K562 (cell line): ENCODE measurements at regions not wholly inside any gene's neighbourhood (a gene's known extent, or its start where the extent isn't known, plus 50 kb on each side); places are given as distances from the start of the nearest gene placed in this dataset.

Experiments
- ATAC-seq: fragments of 200-7000 bp; cut with Tn5 transposase; 3 replicates; pipeline ENCODE4 v1.9.1; 2020; ENCODE audit warnings: moderate library complexity
- BruUV-seq: library from RNA; stranded (reverse); fragments of 400-500 nt; replicated peaks from 2 replicates; lab custom pipeline; 2021; lab: Mats Ljungman, UMichigan
- CTCF ChIA-PET: fragments of 300-600 bp; formaldehyde crosslinking; extraction: SDS; loops from one replicate; lab custom pipeline; 2021; ENCODE audit warnings: low intra/inter-chr PET ratio; lab: Yijun Ruan, JAX
- POLR2A ChIA-PET: fragments of 300-600, 350-650 bp; sonication (Branson Sonifier 250); formaldehyde crosslinking; extraction: SDS; loops from one replicate; lab custom pipeline; 2021; ENCODE audit warnings: antibody characterized with exemption, inconsistent platforms; lab: Yijun Ruan, JAX
- DNase-seq, 4 experiments: peaks; one replicate each; pipeline versions ENCODE4 v3.0.0 to v3.0.0-alpha.2; 2011 to 2018; ENCODE audit warnings: low spot score in 3 of 4, mixed read lengths in 3 of 4; ENCODE audit errors: extremely low read depth in 1 of 4
- FAIRE-seq: peaks from 2 replicates; lab custom pipeline; 2011; peaks lifted over from hg19 to GRCh38; lab: Jason Lieb, UNC
- H2AFZ ChIP-seq: 2 replicates; pipeline ENCODE4 v1.6.0; 2011; ENCODE audit warnings: low read depth, low read length, control low read depth, inconsistent platforms
- H3K27ac ChIP-seq: fragments of 200-600 bp; 3 replicates; pipeline ENCODE4 v1.8.0; 2011; ENCODE audit warnings: low read depth, mild to moderate bottlenecking, control low read depth, inconsistent platforms, low read length, moderate library complexity, mixed read lengths; ENCODE audit errors: extremely low read depth
- H3K27me3 ChIP-seq, 2 experiments: fragments of 300-600 bp in 1 of 2; 2 replicates in 1 of 2; 3 replicates in 1 of 2; pipeline versions ENCODE4 v1.6.0 to v1.8.0; 2011; ENCODE audit warnings: inconsistent platforms in 2 of 2, low read length in 2 of 2, mild to moderate bottlenecking in 1 of 2, mixed read lengths in 1 of 2, moderate library complexity in 1 of 2; ENCODE audit not compliant: control insufficient read depth in 2 of 2, insufficient read depth in 2 of 2
- H3K36me3 ChIP-seq: fragments of 300-600 bp; 3 replicates; pipeline ENCODE4 v1.8.0; 2011; ENCODE audit warnings: mild to moderate bottlenecking, low read length, inconsistent platforms; ENCODE audit not compliant: control insufficient read depth, insufficient read depth
- H3K4me1 ChIP-seq, 2 experiments: fragments of 200-600 bp in 1 of 2; replicated peaks in 1 of 2; 2 replicates in 1 of 2; 3 replicates in 1 of 2; pipeline versions ENCODE4 v1.5.1 to v1.8.0; 2011; ENCODE audit warnings: inconsistent platforms in 2 of 2, low read length in 2 of 2, mild to moderate bottlenecking in 1 of 2, mixed read lengths in 1 of 2, moderate library complexity in 1 of 2; ENCODE audit not compliant: control insufficient read depth in 2 of 2, insufficient read depth in 2 of 2
- H3K4me2 ChIP-seq: 2 replicates; pipeline ENCODE4 v1.6.1; 2011; ENCODE audit warnings: low read length, control low read depth, inconsistent platforms, mixed read lengths; ENCODE audit not compliant: insufficient read depth
- H3K4me3 ChIP-seq: fragments of 200-600 bp; sonication (generic), shearing (Covaris generic); 2 replicates; pipeline ENCODE4 v1.5.1; 2016; ENCODE audit warnings: control low read depth, inconsistent platforms
- H3K79me2 ChIP-seq: fragments of 200-600 bp; 3 replicates; pipeline ENCODE4 v1.8.0; 2011; ENCODE audit warnings: low read length, inconsistent platforms; ENCODE audit not compliant: control insufficient read depth, insufficient read depth
- H3K9ac ChIP-seq, 2 experiments: 2 replicates each; pipeline versions ENCODE4 v1.6.0 to v1.6.1; 2011; ENCODE audit warnings: low read depth in 2 of 2, low read length in 2 of 2, control low read depth in 1 of 2, inconsistent platforms in 1 of 2, mild to moderate bottlenecking in 1 of 2, mixed read lengths in 1 of 2; ENCODE audit not compliant: insufficient read depth in 1 of 2
- H3K9me1 ChIP-seq: one replicate; pipeline ENCODE4 v1.6.0; 2011; ENCODE audit warnings: inconsistent platforms, mild to moderate bottlenecking, low read length, moderate library complexity; ENCODE audit not compliant: control insufficient read depth, insufficient read depth
- H3K9me3 ChIP-seq: replicated peaks from 2 replicates; pipeline ENCODE4 v1.5.1; 2011; ENCODE audit warnings: low read depth, low read length, inconsistent platforms; ENCODE audit not compliant: control insufficient read depth, insufficient read depth
- H4K20me1 ChIP-seq: replicated peaks from 2 replicates; pipeline ENCODE4 v1.6.1; 2011; ENCODE audit warnings: low read length, inconsistent platforms, mixed read lengths; ENCODE audit not compliant: control insufficient read depth, insufficient read depth
- FIP1L1 ChIP-seq: fragments of 200-400 bp; formaldehyde crosslinking; IDR thresholded peaks from 2 replicates; pipeline ENCODE4 v1.6.1; 2018; ENCODE audit warnings: mild to moderate bottlenecking, low read depth, low read length; ENCODE audit not compliant: poor library complexity, severe bottlenecking
- FOXK2 ChIP-seq, 2 experiments: fragments of 450-650 bp; IDR thresholded peaks in 1 of 2; conservative IDR thresholded peaks in 1 of 2; 2 replicates each; pipeline ENCODE4 v1.6.1; 2016; ENCODE audit warnings: low read depth in 2 of 2, mild to moderate bottlenecking in 1 of 2
- GTF2B ChIP-seq: IDR thresholded peaks from 2 replicates; pipeline ENCODE4 v1.6.1; 2011; ENCODE audit not compliant: insufficient read length; ENCODE audit errors: extremely low read depth
- GTF2F1 ChIP-seq: IDR thresholded peaks from 2 replicates; pipeline ENCODE4 v1.6.1; 2011; ENCODE audit warnings: low read depth, low read length, improper control_type of control experiment
- MAFF ChIP-seq: IDR thresholded peaks from 2 replicates; pipeline ENCODE4 v1.6.1; 2012; ENCODE audit warnings: low read length, improper control_type of control experiment
- MEF2A ChIP-seq: IDR thresholded peaks from 2 replicates; pipeline ENCODE4 v1.6.1; 2011; ENCODE audit warnings: low read depth, mild to moderate bottlenecking, low read length, moderate library complexity; ENCODE audit not compliant: control insufficient read depth
- PREB ChIP-seq: sonication (generic); formaldehyde crosslinking; IDR thresholded peaks from 2 replicates; pipeline ENCODE4 v1.8.1; 2023; ENCODE audit warnings: mild to moderate bottlenecking, missing genetic modification reagents
- SMAD1 ChIP-seq: fragments of 150-350 bp; IDR thresholded peaks from 2 replicates; pipeline ENCODE4 v1.6.1; 2014; ENCODE audit warnings: low read length, low read depth; ENCODE audit not compliant: partially characterized antibody
- SMARCA5 ChIP-seq: fragments of 450-650 bp; IDR thresholded peaks from 2 replicates; pipeline ENCODE4 v1.6.1; 2016
- SMARCB1 ChIP-seq: IDR thresholded peaks from 2 replicates; pipeline ENCODE4 v1.6.1; 2011; ENCODE audit warnings: improper control_type of control experiment, low read depth; ENCODE audit not compliant: insufficient read length
- TEAD1 ChIP-seq, 2 experiments: fragments of 450-650 bp in 1 of 2; sonication (generic) in 1 of 2; formaldehyde crosslinking; IDR thresholded peaks; 2 replicates each; pipeline versions ENCODE4 v1.4.0 to v1.8.0; 2020 to 2022; ENCODE audit warnings: mild to moderate bottlenecking in 2 of 2, missing genetic modification reagents in 1 of 2
- ZC3H8 ChIP-seq: fragments of 450-650 bp; IDR thresholded peaks from 2 replicates; pipeline ENCODE4 v1.6.1; 2017
- ZNF239 ChIP-seq: fragments of 250-450 bp; sonication (Bioruptor Pico); IDR thresholded peaks from 2 replicates; pipeline ENCODE4 v1.4.0; 2020; ENCODE audit warnings: mild to moderate bottlenecking
- ZNF263 ChIP-seq: sonication (generic); formaldehyde crosslinking; IDR thresholded peaks from 2 replicates; pipeline ENCODE4 v1.8.0; 2022; ENCODE audit warnings: mild to moderate bottlenecking, missing genetic modification reagents, borderline replicate concordance
- ZNF274 ChIP-seq: IDR thresholded peaks from 2 replicates; pipeline ENCODE4 v1.6.1; 2011; ENCODE audit warnings: low read depth, mild to moderate bottlenecking, low read length, moderate library complexity, borderline replicate concordance
- ZNF436 ChIP-seq: fragments of 250-450, 450-650 bp; sonication (Bioruptor Pico); formaldehyde crosslinking; IDR thresholded peaks from 2 replicates; pipeline ENCODE4 v1.7.0; 2020; ENCODE audit warnings: mild to moderate bottlenecking
- WGBS: fragments of 100-300 bp; shearing (Covaris generic); methylation state at CpG from one replicate; pipeline ENCODE4 v1.1.6; 2016; ENCODE audit warnings: low coverage, mixed read lengths; ENCODE audit not compliant: insufficient coverage; ENCODE audit errors: missing lambda C conversion rate; 5-methylcytosine and 5-hydroxymethylcytosine counted together
- in situ Hi-C: fragments of 300-500 bp; cut with MboI; formaldehyde crosslinking; loops from 4 replicates; pipeline ENCODE4 v1.15.0; 2018; ENCODE audit warnings: inconsistent platforms, mixed read lengths
- intact Hi-C: fragments of 100-400 bp; cut with micrococcal nuclease; formaldehyde crosslinking; loops from 2 replicates; pipeline ENCODE4 v1.14.2; 2022
- TF ChIP-seq, protein P1 (sequence below): fragments of 250-450 bp; sonication (Bioruptor Pico); IDR thresholded peaks from 2 replicates; pipeline ENCODE4 v1.4.0; 2020; ENCODE audit warnings: mild to moderate bottlenecking, moderate library complexity, borderline replicate concordance

DNA sequence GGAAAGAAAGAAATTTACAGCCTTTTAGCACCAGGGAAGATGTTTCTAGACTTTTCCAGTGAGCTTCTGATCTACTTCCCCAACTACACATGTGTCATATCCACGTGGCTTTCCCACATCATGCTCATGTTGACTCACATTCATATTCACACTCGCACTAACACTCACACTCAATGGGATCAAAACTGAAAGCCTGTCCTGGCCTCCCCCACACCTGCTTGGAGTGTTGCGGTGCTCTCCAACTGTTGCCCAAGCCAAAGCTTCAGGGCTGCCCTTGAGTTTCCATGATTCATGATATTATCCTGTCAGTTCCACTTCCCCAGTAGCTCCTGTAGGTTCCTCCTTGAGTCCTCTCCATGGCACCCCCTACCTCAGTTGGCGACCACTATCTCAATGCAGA is 444.4 kb downstream of the GATA3 start:
- no peak for ATAC-seq
- H3K27me3 ChIP-seq, result no peaks in the 10 kb centered on the region
- no peak overlapping the region for H3K4me3 ChIP-seq
- in situ Hi-C loops (no loop called here), intact Hi-C loops (no loop called here)
- no peaks in the 10 kb centered on the region for H3K79me2 ChIP-seq
- no peak overlapping the region for H3K4me2 ChIP-seq
- TF ChIP-seq SMARCA5 (no peak), ZNF263 (CRISPR knock-in tag) (no peak), PREB (CRISPR knock-in tag) (no peak), GTF2F1 (no peak), SMAD1 (no peak), ZC3H8 (no peak), ZNF436 (CRISPR knock-in tag) (no peak), TEAD1 (CRISPR knock-in tag; IDR thresholded peaks at IDR 0.05) (no peak), FOXK2 (conservative IDR thresholded peaks at IDR 0.05 in 1 of 2, IDR thresholded peaks at IDR 0.05 in 1 of 2; ENCODE audit: low read depth in 2 of 2) (no peak), FIP1L1 (no peak), SMARCB1 (no peak), MAFF (no peak), ZNF239 (CRISPR knock-in tag) (no peak), MEF2A (no peak), GTF2B (no peak), ZNF274 (no peak)
- TF ChIP-seq, protein P1, sequence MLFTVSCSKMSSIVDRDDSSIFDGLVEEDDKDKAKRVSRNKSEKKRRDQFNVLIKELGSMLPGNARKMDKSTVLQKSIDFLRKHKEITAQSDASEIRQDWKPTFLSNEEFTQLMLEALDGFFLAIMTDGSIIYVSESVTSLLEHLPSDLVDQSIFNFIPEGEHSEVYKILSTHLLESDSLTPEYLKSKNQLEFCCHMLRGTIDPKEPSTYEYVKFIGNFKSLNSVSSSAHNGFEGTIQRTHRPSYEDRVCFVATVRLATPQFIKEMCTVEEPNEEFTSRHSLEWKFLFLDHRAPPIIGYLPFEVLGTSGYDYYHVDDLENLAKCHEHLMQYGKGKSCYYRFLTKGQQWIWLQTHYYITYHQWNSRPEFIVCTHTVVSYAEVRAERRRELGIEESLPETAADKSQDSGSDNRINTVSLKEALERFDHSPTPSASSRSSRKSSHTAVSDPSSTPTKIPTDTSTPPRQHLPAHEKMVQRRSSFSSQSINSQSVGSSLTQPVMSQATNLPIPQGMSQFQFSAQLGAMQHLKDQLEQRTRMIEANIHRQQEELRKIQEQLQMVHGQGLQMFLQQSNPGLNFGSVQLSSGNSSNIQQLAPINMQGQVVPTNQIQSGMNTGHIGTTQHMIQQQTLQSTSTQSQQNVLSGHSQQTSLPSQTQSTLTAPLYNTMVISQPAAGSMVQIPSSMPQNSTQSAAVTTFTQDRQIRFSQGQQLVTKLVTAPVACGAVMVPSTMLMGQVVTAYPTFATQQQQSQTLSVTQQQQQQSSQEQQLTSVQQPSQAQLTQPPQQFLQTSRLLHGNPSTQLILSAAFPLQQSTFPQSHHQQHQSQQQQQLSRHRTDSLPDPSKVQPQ (CRISPR knock-in tag), result no peak
- POLR2A ChIA-PET, result interaction anchor here (0.5 to 0.7 kb wide), 2 partner anchors 1068 to 1088 kb away, joined by 3 to 4 read pairs; partner anchors contain the start of gene SFMBT2
- H3K4me1 ChIP-seq, result no peaks in the 10 kb centered on the region
- no peaks in the 10 kb centered on the region for H3K36me3 ChIP-seq
- FAIRE-seq, result no peak
- BruUV-seq, result no TSS peak
- no peak overlapping the region for H2AFZ ChIP-seq
- H3K9me1 ChIP-seq, result no peaks in the 10 kb centered on the region
- DNase-seq, result no peak
- H3K27ac ChIP-seq, result no peak overlapping the region
- CTCF ChIA-PET, result no interaction called here
- no peak overlapping the region for H3K9ac ChIP-seq
- WGBS, result 0% methylated on average over 4 of the region's 4 CpGs
- no peaks in the 10 kb centered on the region for H3K9me3 ChIP-seq
- H4K20me1 ChIP-seq, result no peaks in the 10 kb centered on the region
